OCI-LY3 (cell line): ENCODE measurements at regions not wholly inside any gene's neighbourhood (a gene's known extent, or its start where the extent isn't known, plus 50 kb on each side); places are given as distances from the start of the nearest gene placed in this dataset.

Source experiments
- CTCF ChIP-seq: fragments of 200-600, 300-600 bp; sonication (generic); IDR thresholded peaks from 2 replicates; pipeline ENCODE4 v1.5.1; 2014; ENCODE audit warnings: antibody characterized with exemption, low read length, low read depth
- EZH2phosphoT487 ChIP-seq: fragments of 200-600 bp; shearing (Covaris generic); IDR thresholded peaks from 2 replicates; pipeline ENCODE4 v1.6.1; 2018; ENCODE audit warnings: antibody characterized with exemption, mixed run types, low read depth

GRCh38 chr1:101698681-101699080 is 298.0 kb downstream of the OLFM3 start:
- TF ChIP-seq CTCF (no peak), EZH2phosphoT487 (no peak)
